Effector CD8-positive, alpha-beta T cell (primary cell): ENCODE measurements at regions not wholly inside any gene's neighbourhood (a gene's known extent, or its start where the extent isn't known, plus 50 kb on each side); places are given as distances from the start of the nearest gene placed in this dataset.

Experiments
- DNase-seq: peaks from one replicate; lab custom pipeline; 2025; lab: John Stamatoyannopoulos, UW

- no peak for DNase-seq
These were observed 55.3 kb upstream of the COPS8 start for GRCh38 chr2:237030382-237030781.

- no peak for DNase-seq
These were observed 52.1 kb upstream of the COPS8 start for GRCh38 chr2:237033536-237034060.

GRCh38 chr2:237035781-237036475 is 49.8 kb upstream of the COPS8 start:
- DNase-seq: no peak
